ENCODE measurements at regions not wholly inside any gene's neighbourhood (a gene's known extent, or its start where the extent isn't known, plus 50 kb on each side); places are given as distances from the start of the nearest gene placed in this dataset.
A peak's percentile ranks its signal among the peaks of the same experiment; 100 is the strongest.

GRCh38 chr6:85396159-85396808 lies 53.6 kb upstream of the NT5E start:
- no peak for DNase-seq (ENCODE audit: low read depth)
- no peak for TF ChIP-seq CTCF (conservative IDR thresholded peaks at IDR 0.05; ENCODE audit: control insufficient read depth, insufficient read depth, low read depth, low read length)
- no peak overlapping the region for H3K4me3 ChIP-seq (ENCODE audit: control insufficient read depth, low read depth, low read length)

- no peak for DNase-seq (ENCODE audit: low read depth)
- TF ChIP-seq CTCF (conservative IDR thresholded peaks at IDR 0.05; ENCODE audit: control insufficient read depth, insufficient read depth, low read depth, low read length) = no peak
- no peak overlapping the region for H3K4me3 ChIP-seq (ENCODE audit: control insufficient read depth, low read depth, low read length)
These were observed 54.1 kb upstream of the NT5E start for GRCh38 chr6:85395746-85396145.

DNA sequence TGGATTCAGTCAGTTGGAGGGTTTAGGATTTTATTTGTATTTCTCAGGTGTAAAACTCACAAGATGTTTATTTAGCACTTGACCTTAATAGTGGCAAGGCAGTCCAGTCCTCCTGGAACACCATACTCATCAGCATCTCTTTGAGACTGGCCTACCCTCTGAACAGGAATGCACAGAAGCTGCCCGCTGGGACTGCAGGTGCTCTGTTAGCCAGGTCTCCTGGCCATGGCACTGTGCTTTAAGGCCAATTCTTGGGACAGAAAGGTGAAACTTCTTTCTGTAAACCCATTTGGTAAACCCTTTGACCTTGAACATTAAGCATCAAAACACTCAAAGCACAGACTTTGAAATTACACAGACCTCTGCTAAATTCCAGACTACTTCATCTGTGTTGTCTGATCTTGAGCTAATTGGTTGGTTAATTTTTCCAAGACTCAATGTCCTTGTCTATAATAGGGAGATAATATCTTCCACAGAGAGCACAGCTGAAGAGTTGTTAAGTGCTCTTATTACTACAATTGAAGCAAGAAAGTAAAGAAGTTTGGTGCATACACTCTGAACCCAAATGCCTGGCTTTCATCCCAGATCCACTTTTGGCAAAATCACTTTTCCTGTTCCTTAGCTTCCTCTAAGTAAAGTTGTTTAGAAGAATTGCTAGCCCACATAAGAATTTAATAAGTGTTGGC lies 54.9 kb upstream of the NT5E start:
- no peak for TF ChIP-seq CTCF (conservative IDR thresholded peaks at IDR 0.05; ENCODE audit: control insufficient read depth, insufficient read depth, low read depth, low read length)
- H3K4me3 ChIP-seq (ENCODE audit: control insufficient read depth, low read depth, low read length) = no peak overlapping the region
- no peak for DNase-seq (ENCODE audit: low read depth)

DNA sequence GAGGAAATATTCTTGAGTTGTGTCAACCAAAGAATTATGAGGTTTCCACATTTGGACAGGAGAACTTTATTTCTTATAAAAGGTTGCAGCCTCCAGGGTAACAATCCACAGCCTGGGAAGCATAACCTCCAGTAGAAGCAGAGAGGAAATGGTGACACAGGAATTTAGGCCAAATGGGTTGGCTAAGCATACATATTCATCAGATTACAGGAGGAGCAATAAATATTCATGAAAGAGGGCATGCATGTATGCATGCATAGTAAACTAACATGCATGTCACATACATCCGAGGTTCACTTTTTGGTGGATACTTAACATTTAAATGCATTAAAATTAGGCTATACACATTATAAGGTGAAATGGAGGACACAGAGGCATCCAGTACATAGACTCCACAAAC lies 55.7 kb upstream of the NT5E start:
- TF ChIP-seq CTCF (conservative IDR thresholded peaks at IDR 0.05; ENCODE audit: control insufficient read depth, insufficient read depth, low read depth, low read length) = no peak
- H3K4me3 ChIP-seq (ENCODE audit: control insufficient read depth, low read depth, low read length) = no peak overlapping the region
- no peak for DNase-seq (ENCODE audit: low read depth)

GRCh38 chr6:85392379-85392778 lies 57.5 kb upstream of the NT5E start:
- DNase-seq (ENCODE audit: low read depth) = no peak
- TF ChIP-seq CTCF (conservative IDR thresholded peaks at IDR 0.05; ENCODE audit: control insufficient read depth, insufficient read depth, low read depth, low read length) = no peak
- no peak overlapping the region for H3K4me3 ChIP-seq (ENCODE audit: control insufficient read depth, low read depth, low read length)

- no peak for TF ChIP-seq CTCF (conservative IDR thresholded peaks at IDR 0.05; ENCODE audit: control insufficient read depth, insufficient read depth, low read depth, low read length)
- no peak overlapping the region for H3K4me3 ChIP-seq (ENCODE audit: control insufficient read depth, low read depth, low read length)
These were observed 59.1 kb upstream of the NT5E start for GRCh38 chr6:85390775-85391174.

More at GRCh38 chr6:85390775-85391174, 59.1 kb upstream of the NT5E start:
- DNase-seq (ENCODE audit: low read depth) = peak; percentile 18

Data from fibroblast of mammary gland (primary cell).